IPS-NIHi11 (cell line): ENCODE measurements at regions not wholly inside any gene's neighbourhood (a gene's known extent, or its start where the extent isn't known, plus 50 kb on each side); places are given as distances from the start of the nearest gene placed in this dataset.

Source experiments
- DNase-seq: peaks from one replicate; pipeline ENCODE4 v3.0.0; 2012; ENCODE audit warnings: mixed read lengths, low spot score

DNA sequence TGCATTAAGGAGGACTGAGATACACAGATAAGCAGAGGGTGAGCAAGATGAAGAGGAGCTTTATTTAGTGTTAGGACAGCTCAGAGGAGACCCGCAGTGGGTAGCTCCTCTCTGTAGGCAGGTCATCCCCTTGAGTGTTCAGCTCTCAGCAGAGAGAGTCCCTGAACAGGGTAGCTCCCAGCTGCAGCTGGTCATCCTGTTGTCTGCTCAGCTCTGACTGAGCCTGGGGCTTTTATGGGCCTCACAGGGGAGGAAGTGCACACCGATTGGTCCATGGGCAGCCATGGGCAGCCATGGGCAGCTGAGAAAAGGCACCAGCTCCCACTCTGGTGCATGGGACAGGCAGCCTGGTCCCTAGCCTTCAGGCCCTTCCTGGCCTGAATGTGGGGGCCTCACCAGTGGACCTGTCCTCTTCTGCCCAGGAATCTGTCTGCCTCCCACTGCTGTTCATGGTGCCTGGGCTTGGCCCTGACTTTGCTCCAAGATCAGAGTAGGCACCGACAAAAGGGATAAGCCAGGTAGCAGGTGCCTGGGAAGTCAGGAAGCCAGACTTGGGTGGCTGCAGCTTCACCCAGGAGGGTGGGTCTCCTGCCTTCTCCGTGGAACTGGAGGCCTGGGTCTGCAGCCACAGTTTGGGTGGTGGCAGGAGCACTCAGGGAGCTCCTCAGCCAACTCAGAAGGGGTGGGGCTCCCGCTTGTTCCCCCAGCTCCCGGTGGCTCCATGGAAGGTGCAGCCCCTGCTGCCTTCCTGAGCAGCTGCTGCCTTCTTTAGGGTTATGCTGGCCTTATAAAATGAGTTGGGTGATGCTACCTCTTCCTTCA lies 54.7 kb downstream of the MYEOV start:
- no peak for DNase-seq

DNA sequence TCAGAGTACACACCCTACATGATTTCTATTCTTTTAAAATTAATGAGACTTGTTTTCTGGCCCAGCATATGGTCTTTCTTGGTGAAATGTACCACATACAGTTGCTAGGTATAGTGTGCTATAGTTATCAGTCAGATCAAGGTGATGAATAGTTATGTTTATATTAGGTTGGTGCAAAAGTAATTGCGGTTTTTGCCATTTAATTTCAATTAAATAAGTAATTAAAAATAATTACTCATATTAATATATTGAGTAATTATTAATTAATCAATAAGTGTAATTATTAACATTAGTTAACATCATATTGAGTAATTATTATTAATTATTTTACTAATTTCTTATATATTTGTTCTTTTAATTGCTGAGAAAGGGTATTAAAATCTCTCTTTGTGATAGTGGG lies 56.1 kb downstream of the MYEOV start:
- no peak for DNase-seq

DNA sequence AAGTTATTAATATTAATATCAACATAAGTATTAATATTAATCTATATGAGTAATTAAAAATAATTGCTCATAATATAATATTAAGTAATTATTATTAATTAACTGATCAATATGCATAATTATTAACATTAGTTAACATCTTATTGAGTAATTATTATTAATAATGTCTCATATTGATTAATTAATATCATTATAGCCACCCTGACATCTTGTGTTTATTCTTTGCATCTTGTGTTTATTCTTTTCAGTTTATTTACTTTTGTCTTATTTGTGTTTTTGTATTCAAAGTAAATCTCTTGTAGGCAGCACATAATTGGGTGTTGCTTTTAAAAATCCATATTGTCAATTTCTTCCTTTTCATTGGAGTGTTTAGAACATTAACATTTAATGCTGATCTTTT lies 56.6 kb downstream of the MYEOV start:
- DNase-seq = no peak

DNA sequence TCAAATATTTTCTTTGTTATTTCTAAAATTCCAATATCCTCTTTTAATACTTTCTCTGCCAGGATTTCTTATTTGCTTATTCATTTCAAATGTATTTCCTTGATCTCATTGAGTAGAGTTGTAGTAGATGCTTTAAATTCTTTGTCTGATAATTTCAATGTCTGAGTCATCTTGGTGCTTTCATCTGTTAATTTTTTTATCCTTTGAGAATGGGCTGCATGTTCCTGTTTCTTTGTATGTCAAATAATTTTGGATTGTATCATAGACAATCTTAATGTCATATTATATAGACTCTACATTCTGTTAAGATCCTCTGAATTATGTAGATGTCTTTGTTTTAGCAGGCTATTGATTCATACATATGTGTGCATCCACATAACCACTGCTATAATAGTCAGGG lies 57.5 kb downstream of the MYEOV start:
- DNase-seq = no peak

DNA sequence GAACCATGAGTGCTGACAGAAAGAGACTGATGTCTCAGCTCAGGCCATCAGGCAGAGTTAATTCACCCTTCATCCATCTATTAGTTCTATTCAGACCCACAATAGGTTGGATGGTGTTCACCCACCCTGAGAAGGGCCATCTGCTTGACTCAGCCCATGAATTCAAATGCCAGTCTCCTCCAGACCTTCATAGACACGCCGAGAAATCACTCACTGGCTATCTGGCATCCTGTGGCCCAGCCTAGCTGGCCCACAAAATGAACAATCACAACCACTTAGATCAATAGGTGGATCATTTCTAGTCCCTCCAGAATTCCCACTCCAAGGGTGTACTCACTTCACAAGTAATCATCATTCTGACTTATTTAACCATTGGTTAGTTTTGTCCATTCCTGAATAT lies 58.2 kb downstream of the MYEOV start:
- no peak for DNase-seq

DNA sequence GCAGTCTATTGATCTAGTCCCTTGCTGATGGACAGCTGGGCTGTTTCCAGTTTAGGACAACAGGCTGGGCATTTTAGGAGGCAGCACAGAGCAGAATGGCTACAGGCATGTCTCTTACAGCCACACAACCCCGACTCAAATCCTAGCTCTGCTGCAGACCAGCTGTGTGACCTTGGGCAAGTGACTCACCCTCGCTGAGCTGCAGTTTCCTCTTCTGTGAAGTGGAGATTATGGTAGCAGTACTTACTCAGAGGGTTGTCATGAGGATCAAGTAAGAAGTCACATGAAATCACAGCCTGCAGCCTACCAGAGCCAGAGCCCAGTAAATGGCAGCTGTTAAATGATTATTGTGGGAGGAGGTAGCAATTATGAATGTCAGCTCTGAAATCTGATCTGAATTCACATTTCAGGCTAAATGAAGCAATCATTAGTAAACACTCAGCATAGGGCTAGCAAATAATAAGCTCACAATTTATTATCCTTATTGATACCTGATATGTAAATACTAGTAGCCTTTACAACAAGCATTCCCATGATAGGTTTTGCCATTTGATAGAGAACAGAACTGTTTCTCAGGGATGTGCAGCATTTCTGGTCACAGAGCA lies 58.9 kb downstream of the MYEOV start:
- no peak for DNase-seq

DNA sequence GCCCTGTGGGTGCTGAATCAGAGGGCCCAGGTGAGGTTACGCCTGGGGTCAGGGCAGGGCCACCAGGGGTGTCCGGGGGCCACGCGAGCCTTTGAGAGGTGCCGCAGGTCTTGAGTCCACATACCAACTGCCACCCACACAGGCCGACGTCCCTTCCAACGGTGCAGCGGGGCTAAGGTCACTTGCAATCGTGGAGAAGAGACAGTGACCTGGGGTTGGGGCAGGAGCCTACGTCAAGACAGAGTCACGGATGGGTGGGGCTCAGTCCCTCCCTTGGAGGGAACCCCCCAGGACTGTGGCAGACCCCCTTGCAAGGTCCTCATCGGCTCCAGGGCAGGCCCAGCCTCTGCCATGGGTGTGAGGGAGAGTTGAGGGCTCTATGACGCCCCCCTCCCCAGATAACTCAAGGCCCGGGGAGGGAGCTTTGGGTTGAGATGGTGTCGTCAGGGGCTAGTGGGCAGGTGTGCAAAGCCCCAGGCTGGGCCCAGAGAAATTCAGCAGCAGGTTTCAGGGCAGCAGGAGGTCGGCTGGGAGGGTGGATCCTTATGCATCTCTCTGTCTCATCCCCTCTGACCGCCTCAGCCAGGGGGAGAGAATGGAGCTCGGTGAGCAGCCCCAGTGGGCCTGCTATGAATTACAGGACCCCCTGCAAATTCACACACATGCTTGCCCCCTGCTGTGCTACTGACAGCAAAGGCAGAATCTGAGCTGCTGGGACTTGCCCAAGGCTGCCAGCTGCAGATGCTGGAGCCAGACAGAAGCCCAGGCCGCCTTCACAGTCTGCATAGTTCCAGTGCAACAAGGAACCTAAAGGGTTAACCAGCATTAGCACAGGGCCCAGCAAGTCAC lies 60.0 kb downstream of the MYEOV start:
- DNase-seq = no peak

DNA sequence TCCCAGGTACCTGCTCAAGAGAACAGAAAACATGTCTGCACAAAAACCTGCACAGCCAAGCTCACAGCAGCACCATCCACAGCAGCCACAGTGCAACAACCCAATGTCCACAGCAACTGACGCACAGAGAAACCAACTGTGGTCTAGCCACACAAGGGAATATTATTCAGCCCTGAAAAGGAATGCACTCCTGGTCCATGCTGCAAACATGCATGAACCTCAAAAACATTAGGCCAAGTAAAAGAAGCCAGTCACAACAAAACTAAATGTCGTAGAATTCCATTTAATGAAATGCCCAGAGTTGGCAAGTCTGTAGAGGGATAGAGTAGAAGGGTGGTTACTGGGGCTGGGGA lies 60.6 kb downstream of the MYEOV start:
- DNase-seq = no peak

DNA sequence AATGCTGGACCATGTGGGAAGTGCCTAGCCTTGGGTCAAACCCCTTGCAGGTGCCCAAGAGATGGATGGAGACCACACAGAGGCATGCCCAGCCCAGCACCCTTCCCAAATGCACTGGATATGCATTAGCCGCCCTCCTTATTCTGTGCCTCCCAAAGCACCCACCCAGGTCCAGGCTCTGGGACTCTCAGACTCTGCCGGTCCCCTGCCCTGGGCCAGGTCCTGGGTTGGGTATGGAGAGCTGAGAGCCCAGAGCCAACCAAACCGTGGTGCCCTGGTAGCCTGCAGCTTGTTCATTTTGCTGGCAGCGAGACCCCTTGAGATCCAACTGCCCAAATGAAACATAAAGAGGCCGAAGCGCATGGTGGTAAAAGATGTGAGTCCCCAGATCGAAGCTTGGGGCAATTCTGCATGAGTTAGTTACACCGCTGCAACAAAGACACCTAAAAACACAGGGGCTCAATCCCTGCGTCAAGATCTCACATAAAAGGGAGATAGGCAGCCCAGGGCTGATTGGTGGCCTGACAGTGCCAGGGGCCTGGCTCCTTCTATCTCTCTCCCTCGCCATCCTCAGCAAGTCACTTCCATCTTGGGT lies 61.5 kb downstream of the MYEOV start:
- no peak for DNase-seq

DNA sequence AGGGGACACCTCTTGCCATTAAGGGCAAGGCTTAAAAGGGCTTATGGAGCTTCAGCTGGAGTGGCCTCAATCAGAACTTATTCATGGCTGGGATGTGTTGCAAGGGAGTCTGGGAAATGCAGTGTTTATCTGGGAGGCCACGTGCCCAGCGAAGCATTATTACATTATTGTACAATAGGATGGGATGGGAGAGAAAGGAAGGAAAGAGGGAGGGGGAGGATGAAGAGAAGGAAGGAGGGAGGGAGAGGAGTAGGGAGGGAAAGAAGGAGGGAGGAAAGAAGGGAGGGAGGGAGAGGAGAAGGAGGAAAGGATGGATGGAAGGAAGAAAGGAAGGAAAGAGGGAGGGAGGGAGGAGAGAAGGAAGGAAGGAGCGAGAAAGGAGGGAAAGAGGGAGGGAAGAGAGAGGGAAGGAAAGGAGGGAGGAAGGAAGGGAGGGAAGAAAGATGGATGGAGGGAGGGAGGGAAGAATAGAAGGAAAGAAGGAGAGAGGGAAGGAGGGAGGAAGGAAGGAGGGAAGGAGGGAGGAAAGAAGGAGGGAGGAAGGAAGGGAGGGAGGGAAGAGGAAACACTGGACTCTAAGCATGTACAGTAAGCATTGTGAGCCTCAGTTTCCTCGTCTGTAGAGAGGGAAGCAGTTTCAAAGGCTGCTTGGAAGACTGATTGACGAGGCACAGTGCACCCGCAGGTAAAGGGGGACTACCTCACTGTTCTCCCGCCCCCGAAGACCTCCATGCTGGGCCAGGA lies 62.2 kb downstream of the MYEOV start:
- DNase-seq = no peak

DNA sequence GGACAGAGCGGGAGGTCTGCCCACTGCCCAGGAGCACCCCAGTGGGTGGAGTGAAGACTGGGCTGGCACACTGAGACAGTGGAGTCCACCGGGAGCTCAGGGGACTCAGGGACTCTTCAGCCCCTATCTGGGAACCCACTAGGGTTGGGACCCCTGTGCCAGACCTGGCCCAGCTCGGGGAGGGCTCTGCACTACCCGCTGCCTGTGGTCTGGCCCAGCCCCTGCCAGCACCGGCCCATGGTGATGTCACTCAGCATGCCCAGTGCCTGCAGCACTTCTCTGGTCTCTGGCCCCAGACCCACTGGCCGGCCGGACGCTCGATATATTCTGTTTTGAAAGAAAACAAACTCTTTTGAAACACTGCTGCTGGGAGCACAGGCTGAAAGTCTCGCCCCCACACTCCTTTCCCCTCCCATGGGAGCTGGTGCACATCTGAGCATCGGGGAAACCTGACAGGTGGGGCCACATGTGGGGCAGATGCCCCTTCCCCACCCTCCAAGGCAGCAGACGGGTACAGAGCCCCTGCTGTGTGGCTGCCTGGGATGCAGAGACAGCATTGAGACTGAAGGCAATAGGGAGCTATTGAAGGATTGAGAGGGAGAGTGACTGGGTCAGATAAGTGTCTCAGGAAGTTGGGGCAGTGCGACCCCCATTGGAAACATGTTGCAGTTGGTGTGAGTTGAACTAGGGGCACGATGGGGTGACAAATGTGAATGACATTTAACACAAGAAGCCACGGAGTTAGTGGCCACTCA lies 62.9 kb downstream of the MYEOV start:
- no peak for DNase-seq

DNA sequence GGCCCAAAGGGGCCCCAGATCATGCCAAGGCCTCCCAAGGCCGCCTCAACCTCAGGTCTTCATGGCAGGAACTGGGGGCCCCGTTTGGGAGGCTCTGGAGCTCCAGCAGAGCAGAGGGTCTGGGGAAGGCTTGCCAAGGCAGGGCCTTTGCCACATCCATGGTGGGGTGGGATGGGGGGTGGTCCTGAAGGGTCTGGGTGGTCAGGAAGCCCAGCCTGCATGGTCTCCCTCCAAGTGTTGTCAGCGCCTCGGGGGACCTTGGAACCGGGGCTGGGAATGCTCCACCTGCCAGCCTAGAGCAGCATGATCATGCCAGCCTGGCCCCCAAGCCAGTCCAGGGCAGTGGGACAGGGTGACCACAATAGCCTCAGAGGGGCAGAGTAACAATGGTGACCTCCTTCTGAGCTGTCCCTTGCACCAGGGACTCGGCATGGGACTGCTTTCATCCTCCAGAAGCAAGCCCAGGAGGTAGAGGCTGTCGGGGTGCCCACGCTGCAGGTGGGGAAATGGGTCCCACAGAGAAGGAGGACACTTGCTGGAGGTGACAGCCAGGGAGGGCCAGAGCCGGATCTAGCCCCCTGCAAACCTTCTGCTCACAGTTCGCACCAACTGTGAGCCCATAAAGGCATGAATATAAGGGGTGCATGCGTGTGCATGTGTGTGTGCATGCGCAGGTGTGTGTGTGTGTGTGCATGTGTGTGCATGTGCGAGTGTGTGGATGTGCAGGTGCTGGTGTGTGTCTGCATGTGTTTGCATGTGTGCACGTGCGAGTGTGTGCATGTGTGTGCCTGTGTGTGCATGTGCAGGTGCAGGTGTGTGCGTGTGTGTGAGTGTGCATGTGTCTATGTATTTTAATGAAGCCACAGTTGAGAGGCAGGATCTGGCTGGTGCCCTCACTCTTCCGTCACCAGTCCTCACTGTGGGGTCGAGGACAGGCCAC lies 63.8 kb downstream of the MYEOV start:
- no peak for DNase-seq

DNA sequence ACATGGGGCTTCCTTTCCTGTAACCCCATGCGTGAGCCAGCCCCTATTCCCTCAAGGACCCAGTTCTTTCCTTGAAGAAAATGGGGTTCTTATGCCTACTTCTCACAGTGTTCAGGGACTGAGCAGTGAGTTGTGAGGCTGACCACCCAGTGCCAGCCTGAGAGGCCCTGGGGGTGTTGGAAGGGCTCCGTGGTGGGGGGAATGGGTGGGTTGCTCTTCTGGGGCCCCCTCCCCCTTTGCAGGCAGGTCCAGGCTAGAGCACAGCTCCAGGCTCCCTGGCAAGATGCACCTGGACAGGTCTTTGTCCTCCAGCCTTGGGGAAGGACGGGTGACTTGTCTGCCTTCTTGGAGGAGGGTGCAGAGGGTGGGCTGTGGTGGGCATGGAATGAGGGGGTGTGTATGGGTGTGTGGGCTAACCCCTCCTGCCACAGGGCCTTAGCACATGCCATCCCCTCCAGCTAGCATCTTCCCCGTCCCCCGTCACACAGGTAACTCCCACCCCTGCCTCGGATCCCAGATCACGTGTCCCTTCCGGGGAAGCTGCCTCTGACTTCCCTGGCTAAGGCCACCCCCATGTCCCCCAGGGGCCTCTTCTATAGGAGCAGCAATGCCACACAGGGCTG lies 64.6 kb downstream of the MYEOV start:
- DNase-seq = no peak

DNA sequence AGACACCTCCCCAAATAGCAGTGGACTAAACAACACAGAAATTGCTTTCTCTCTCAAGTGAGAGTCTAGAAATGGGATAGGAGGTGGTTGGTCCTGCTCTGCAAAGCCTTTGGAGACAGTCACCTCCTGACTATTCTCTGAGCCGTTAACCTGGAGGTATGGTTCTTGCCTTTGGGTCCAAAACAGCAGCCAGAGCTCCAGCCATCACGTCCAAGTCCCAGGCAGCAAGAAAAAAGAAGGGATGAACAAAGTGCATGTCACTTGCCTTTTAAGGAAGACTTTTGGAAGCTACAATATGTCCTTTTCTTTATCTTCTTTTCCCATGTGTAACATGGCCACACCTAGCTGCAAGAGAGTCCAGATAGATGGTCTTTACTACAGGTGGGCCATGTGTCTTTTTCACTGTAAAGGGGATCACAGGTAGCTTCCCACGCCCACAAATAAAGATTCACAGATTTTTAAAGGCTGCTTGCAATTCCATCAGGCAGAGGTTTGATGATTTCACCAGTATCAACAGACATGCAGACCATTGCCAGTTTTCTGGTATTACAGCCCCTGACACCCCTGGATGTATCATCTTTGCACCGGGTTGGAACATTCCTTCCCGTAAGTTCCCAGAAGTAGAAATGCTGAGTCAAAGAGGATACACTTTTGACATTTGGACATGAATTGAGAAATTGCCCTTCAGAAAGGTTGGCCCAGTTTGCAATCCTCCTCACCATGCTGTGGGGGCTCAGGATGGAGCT lies 66.0 kb downstream of the MYEOV start:
- DNase-seq = no peak

DNA sequence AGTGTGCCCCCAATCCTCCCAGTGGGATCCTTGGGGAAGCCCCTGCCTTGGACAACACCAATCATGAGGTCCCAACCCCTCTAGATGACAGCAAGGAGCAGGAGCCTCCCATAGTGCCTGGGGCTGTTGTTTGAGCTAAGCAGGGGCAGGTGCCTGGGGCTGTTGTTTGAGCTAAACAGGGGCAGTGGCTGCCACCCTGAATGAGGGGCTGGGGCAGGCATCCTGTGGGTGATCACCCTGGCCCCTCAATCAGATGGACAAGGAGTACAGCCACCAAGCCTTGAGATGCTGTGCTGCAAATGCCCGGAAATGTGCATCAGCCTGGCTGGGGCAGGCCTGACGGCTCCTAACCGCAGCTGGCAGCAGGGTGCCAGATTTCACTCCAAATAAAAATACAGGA lies 66.7 kb downstream of the MYEOV start:
- DNase-seq = peak; percentile 2

DNA sequence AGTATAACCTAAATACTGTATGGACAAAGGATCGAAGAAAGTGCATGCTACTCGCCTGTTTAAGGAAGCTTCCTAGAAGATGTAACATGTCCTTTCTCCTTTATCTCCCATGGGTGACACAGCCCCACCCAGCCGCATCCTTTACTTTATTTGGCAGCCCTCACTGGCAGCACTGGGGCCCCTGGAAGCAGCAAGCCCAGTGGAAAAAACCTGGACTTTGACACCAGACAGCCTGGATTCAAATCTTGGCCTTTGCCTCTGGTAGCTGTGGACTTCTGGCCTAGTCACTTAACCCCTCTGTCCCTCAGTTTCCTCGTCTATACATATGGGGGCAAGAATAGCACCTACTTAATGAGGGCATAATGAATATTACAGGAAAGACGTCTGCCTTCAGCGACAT lies 67.1 kb downstream of the MYEOV start:
- no peak for DNase-seq

DNA sequence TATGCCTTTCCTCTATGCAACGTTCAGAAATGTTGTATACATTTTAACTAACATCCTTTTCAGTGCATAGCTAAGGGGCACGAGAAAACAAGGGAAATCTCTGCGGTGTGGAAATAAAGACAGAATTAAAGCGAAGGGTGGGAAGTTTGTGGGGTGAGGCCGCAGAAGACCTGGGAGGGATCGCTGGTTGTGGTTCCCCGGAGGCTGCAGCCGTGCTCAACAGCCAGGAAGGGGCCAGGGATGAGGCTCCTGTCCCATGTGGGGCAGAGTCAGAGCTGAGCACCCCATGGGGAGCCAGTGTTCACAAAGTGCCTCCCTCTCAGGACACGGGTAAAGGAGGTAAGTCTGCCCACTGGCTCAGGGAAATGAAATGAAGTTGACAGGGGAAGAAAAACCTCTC lies 67.5 kb downstream of the MYEOV start:
- DNase-seq = peak; percentile 3

DNA sequence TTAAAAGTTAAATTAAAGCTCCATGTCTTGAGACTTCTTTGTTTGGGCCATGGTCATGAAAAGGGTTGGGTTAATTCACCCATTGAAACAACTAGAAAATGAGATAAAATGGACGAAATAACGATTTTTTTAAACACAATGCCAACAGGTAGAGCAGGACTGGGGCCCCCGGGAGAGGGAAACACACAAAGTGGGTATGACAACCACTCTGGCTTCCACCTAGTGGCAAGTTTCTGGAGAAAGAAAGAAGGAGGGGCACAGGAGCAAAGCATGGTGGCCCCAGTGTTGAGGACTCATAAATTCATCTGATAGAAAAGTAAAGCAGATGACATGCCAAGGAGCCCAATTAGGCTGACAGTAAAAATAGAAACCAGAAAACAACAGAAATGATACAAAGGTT lies 68.4 kb downstream of the MYEOV start:
- no peak for DNase-seq

DNA sequence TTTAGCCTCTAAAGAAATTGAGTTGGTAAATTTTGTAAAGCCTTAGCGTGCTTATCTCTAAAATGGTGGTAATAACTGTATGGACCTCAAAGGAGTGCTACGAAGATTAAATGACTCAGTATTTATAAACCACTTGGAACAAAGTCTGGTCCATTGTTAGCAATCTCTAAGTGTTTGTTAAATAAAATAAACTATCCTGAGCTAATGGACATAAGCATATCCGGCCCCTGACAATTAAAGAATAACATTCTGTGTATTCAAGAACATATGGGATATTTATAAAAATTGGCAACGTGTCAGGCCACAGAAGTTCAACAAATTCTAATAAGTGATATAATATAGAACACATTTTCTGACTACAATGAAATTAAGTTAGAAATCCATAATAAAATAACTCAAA lies 71.0 kb downstream of the MYEOV start:
- DNase-seq = no peak
